ENCODE measurements at regions not wholly inside any gene's neighbourhood (a gene's known extent, or its start where the extent isn't known, plus 50 kb on each side); places are given as distances from the start of the nearest gene placed in this dataset.

GRCh38 chr18:46324087-46324955, 220.1 kb downstream of the HAUS1 start:
- no peak for TF ChIP-seq CTCF (IDR thresholded peaks at IDR 0.05 in 8 of 11, conservative IDR thresholded peaks at IDR 0.05 in 3 of 11)
- no peak for TF ChIP-seq POLR2A (IDR thresholded peaks at IDR 0.05)

All from spleen (tissue), 7 donors.